ENCODE measurements at regions not wholly inside any gene's neighbourhood (a gene's known extent, or its start where the extent isn't known, plus 50 kb on each side); places are given as distances from the start of the nearest gene placed in this dataset.

- TF ChIP-seq CTCF (IDR thresholded peaks at IDR 0.05) (no peak), POLR2A (IDR thresholded peaks at IDR 0.05) (no peak)
Measured at GRCh38 chr1:213826891-213827290, 160.9 kb upstream of the PROX1 start.

Measured in lower leg skin (tissue), 3 donors.